Lung microvascular endothelial cell (primary cell): ENCODE measurements at regions not wholly inside any gene's neighbourhood (a gene's known extent, or its start where the extent isn't known, plus 50 kb on each side); places are given as distances from the start of the nearest gene placed in this dataset.

ENCODE experiments used
- DNase-seq, 2 donors: peaks; one replicate each; pipeline versions ENCODE4 v3.0.0 to v3.0.0-alpha.2; 2010; ENCODE audit warnings: low read depth in 2 of 2

DNA sequence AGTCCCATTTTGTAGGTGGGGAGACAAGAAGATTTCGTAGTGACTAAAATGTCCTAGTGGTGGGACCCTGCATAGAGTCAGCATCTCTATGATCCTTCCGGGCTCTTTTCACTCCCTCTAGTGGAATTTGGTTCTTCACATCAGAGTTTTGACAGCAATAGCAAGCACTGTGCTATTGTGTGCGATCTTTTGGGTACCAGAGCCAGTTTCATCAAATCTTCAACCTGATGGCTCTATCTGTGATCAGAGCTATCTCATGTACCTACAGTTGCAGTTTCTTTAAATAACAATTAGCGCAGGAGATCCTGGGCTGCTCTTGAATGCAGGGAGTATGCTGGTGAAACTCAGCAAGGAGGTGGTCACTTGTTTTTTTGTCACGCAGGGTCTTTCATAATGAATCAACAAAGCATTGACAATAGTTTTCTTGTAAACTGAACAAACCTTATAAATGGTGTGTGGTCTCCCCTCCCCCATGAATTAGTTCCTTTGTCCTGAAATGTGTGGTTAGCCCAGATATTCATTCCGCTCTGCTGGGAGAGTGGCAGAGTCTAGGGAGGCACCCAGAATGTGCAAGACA, 257.2 kb upstream of the SOX2 start:
- DNase-seq, result no peak

DNA sequence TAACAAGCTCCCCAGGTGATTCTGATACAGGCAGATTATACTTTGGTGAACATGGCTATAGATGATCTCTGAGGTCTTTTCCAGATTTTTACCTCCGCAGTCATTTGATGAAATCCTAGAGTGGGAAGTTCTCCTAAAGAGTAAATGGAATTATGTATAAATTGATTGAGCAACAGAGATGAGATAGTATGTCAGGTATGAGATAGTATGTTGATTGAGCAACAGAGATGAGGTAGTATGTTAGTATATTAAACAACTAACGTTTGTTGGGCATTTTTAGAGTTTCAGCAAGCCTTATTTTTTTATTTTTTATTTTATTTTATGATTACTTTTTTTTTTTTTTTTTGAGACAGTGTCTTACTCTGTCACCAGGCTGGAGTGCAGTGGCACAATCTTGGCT, 265.0 kb upstream of the SOX2 start:
- no peak for DNase-seq

DNA sequence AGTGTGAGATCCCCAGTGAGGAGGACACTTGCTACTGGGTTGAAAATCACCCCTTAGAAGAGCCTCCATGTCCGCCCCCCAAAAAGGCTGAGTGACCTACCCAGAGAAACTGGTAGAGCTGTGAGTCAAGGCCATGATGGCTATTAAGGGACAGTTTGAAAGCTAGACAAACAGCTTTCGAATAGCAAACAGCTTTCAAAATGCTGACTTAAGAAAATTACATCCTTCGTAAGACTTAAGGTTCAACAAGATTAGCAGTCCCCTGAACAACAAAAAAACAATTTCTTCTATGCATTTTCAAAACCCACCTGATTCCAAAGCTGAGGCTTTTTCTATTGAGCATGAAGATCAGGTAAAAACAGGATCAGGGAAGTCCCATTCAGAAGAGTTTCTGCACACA, 269.7 kb upstream of the SOX2 start:
- DNase-seq, result no peak

DNA sequence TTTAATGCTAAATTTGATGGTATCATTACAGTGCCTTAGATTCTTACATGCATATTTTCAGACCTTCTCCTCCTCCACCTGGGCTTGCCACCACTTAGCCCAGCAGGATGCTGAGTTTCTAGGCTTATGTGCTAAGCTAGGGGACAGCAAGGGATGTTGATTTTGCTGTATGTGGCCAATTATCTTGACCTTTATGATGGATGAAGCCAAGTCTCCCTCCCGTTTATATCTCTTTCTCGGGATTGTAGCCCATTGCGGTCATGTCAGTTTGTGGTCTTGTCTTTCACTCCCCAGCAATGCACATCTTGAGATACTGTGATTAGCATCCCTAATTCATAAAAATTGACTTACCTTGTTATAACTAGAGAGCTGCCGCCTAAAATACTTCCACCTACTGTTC, 278.7 kb upstream of the SOX2 start:
- DNase-seq, result no peak

DNA sequence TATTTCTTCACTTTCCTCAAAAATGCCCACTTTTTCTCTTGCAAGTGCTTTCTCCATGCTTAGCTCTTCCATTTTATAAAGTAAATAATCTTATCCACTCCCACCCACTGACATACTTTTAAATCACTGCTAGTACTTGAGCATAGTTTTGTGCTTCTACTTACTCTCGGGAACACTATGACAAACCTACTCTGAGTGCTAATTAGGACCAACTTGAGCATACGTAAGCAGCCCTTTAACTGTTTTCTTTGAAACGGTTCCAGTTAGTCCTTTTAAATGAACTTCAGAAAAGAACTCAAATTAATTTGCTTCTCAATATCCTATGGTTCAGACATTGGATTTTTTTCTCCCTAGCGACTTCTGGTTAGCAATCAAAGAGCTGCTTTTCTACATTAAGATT, 280.0 kb upstream of the SOX2 start:
- no peak for DNase-seq

DNA sequence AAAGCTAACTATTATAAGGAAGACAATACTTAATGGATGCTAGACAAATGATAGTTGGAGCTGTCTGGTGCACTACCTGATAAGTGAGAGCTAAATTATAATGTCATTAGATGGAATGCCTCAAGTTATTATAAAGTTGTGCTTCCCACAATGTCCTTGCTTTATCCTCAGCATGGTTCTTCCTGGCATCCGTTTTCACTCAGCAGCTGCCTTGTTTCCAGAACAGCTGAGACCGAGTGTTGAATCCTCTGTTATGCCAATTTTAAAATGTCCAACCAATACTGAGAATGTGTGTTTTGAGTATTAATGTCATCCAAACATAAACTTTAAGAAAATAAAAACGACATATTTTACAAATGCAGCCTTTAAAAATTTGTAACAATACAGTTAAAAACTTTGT, 286.7 kb upstream of the SOX2 start:
- no peak for DNase-seq

DNA sequence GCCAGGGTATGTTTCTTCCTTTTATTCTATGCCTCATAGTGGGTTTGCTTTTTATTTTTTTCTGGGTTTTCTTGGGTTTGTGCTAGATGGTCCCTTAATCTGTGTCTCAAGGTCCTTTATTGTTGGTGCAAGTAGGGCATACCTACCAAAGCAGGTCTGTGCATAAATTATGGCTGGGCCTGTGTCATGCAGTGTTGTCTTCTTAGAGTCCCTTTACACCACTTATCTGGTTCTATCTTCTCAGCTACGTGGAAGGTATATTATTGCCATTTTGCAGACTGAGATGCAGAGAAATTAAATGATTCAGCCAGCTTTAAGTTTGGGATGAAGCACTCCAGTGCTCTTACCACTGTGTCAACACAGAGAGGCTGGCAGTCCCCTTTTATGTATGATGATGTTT, 293.5 kb upstream of the SOX2 start:
- no peak for DNase-seq

DNA sequence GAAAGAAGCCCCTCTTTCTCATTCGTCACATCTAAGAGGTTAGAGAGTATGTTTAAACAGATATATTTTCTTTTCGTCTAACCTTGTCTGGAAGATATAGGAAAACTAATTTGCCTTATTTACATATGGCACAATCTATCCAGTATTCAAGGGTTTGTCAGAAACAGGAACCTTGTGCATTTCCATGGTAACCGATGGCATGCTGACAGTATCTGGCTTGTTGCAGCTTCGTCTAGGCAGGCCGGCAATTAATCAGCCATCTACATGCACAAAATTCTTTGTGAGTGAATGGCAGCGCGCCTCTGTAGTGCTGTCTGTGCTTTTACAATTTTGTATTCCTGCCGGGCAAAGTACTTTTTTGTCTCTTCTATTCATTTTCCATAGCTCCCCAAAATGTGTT, 294.0 kb upstream of the SOX2 start:
- DNase-seq, result no peak

DNA sequence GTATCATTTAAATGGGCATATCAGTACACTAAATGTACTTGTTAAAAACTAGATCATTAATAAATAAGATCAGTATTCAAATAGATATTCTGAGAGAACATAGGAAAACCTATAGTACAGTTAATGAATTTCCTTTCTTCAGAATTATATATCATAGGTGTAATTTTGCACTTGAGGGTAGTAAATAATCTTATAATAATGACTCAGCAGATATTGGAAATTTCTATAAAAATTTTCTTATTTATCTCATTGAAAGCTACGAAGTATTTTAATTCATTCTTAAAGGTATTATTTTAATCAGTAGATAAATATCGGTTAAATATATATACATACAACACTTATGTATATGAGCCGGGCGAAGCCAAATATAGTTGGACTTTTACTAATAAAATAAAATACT, 300.9 kb upstream of the SOX2 start:
- no peak for DNase-seq

DNA sequence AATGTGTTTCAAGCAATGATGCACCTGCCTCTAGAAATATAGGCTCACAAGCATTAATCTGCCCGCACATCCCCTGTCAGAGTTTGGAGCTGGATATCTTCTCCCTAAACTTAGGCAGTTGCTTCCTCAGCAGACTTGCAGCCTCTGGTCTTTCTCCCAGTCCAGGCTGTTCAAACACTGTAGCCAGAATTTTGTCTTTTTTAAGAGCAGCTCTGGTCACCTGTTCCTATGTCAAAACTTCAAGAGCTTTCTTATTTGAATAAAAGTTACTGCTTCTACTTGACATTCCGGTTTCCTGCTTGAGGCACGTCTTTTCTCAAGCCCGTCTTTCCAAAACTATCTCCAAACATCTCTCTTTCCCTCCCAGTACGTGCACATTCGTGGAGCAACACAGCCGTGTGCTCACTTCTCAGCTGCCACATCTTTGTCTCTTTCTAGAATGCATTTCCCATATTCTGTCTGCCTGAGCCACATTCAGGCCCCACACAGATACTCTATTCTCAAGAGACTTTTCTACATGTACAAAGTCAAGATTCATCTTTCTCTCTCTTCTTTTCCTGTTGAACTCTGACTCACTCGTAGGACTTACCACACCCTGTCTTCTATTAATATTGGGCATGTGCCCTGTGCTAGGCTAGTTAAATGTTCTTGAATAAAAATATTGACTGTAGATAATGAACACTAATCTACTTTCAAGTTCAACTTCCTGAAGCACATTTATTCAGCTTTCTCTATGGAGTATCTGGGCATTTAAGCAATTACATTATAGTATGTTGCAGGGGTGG, 307.7 kb upstream of the SOX2 start:
- DNase-seq, result no peak

DNA sequence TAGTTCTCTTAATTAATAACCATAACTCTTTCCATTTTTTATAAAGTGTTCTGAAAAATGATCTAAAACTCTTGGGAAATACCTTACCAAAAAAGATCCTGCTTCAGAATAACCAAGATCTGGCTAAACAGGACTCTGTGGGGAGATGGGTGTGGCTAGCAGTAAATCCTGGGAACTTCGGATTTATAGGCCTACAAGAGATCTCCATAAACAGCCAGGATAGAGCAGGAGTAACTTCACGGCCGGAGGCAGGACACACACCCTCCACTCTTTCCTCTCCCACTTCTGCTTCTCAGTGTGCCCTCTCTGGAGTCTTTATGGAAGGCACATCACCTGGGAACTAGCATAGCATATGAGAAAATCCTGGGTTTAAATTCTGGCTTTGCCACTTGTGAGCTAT, 309.4 kb upstream of the SOX2 start:
- DNase-seq, result no peak

DNA sequence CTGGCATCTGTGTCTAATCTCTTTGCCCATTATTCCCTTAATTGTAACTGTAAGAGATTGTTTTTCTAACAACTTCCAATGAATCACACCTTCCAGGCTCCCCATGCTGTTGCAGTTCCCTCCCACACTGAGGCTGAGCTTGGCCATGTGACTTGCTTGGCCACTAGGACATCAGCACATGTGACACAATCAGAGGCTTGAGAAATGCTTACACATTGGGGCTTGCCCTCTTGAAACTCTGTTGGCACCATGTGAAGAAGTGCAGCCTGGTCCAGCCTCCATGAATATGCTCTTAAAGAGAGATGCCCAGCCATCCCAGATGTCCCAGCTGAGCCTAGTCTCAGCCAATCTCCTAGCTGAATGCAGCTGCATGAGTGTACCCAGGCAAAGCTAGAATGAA, 326.8 kb upstream of the SOX2 start:
- no peak for DNase-seq

DNA sequence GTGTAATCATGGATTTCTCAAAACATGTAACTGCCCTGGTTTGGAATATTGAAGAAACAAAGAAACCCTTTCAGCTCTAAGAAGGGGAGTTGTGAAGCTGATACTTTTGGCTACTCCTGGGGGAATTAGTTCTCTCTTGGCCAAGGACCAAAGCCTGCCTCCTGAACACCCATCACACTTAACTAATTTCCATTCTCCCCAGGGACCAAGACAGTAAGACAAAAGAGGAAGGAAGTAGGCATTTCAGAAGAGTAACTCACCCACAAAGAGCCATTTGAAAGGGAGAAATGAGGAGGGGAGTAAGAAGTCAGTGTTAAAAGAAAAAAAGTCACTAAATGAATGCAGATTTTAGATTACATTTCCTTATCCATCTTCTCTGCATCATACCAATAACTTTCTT, 328.0 kb upstream of the SOX2 start:
- no peak for DNase-seq

DNA sequence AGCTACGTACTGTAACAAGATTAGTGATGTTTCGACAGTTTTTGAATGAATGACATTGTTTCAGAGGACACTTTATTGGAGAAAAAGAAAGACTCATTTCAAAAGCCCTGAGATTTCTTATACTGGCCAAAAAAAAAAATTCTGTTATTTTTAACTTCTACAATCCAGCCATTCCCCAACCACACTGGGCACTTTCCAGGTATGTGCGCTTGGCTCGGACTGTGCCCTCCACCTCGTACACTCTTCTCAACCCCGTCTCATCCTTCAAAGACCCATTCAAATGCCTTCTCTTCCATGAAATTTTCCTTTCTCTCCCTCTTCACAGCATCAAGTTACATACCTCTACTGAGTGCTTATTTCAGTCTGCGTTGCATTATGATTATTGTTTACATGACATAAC, 328.5 kb upstream of the SOX2 start:
- DNase-seq, result no peak

DNA sequence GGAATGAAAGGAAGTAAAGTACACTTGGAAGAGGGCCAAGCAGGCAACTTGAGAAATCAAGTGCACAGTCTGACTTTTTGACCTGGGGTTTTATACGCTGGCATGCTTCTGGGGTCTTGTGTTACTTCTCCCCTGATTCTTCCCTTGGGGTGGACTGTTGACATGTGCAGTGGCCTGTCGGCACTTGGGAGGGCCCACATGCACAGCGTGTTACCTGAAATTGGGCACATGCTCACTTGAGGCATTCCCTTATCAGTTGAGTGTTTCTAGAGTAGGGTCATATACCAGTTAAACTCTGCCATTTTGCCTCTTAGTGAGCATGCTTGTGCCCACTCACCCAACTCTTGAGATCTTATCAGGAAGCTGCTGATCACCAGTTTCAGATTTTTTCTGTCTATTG, 329.1 kb upstream of the SOX2 start:
- no peak for DNase-seq

DNA sequence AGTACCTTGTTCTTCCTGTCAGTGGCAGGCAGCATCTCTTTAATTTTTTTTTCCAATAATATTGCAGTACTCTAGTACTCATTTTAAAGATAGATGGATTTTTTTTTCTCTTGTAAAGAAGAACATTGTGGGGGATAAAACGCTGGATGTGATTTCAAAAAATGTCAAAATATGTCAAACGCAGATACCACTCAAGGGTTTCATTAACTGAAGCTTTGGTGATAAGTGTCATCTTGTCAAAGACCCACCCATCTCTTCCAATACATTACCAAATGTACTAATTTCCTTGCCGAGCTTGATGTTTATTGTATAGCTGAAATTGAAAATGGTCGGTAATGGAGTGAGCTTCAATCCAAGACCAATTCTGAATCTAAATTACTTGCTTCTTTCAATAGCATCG, 332.4 kb upstream of the SOX2 start:
- no peak for DNase-seq

DNA sequence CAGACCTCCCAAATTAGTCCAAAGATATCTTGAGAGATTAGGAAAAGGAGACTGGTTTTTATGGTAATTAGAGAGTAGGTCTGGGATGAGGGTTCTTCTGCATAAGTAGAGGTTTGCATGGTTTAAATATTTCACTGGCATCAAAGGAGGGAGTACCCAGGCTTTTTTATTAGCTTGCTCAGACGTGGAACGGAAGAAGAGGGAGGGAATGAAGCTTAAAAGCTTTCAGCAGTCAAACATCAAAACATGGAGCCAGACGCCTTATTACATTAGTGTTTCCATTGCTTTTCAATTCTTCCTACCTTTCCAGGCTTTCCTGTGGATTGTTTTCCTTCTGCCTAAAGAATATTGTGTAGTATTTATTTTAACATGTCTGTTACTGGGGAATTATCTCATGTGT, 342.1 kb upstream of the SOX2 start:
- DNase-seq, result no peak

DNA sequence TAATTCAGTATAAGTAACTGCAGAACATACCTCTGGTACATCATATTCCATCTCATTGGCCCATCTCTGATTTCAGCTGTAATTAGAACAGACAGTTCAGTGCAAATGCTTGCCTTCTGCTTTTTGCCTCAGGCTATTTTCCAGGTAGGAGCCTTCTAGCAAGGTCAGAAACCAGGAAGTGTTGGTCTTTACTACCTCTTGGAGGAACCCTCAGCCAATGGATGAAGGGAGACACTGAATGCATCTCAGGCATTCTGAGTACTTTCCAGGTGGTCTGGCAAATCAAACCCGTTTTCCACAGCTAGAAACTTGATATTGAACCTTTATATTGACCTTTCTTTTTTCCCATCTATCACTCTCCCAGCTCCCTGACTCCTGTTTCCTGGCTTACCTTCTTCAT, 348.5 kb upstream of the SOX2 start:
- no peak for DNase-seq

DNA sequence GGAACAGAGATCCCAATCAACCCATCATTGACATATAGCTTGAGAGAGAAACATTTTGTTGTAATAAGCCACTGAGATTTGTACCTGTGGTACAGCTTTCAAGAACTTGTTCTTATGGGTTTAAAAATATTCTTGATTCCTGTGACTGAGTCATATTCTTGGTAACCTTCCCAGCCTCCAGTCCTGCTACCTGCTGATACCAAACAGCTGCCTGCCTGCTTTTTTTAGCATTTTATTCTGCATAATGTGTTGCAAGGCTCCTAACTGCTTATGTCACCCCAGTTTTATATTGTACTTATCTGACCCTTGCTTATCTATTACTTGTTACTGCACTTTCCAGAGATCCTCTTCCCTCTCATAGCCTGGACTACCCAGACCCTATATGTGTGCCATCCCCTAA, 349.3 kb upstream of the SOX2 start:
- no peak for DNase-seq

DNA sequence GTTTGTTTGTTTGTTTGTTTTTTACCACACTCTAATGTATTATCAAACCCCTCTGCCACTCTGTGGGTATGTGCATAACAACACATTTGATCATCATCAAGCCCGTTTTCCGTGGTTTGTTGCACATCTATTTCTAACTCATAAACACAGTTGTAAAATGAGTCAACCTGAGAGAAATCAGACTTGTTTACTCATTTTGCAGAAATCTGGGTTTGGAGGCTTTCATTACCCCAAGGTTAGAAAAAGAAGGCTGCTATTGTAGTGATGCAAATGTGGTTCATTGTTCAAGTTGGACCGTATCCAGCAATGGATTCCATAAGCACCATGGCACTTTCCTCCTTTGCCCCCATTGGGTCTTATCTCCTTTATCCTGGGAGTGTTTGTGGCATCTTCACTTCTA, 353.2 kb upstream of the SOX2 start:
- no peak for DNase-seq

DNA sequence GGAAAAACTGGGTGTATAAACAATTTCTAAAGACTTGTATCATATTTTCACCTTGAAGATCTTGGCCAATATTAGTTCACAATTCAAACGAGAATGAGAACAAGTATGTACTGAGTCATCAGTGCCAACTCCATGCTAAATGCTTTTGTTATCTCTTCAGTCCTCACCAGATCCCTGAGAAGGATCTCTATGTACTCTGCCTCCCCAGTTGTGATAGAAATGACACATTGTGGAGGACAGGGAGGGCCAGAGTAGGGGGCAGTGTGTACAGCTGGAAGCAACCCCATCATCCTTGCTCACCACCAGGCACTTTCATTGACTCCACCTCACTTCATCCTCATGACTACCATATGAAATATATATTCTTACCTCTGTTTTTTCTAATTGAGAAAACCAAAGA, 353.7 kb upstream of the SOX2 start:
- DNase-seq, result no peak

DNA sequence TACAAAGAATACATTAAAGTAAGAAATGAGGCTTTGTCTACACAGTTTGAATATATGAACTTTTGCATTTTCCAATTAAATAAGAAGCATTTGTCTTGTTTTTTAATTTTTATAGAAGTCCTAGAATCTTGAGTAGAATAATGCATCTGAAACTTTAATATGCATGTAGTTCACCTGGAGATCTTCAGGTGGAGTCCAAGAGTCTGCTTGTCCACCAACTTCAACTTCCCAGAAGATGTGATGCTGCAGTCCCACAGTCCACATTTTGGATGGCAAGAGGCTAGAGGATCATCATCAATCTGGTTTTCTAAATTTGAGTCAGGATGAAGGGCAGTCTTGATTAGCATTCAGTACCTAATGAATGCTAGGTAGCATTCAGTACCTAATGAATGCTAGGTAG, 357.6 kb upstream of the SOX2 start:
- no peak for DNase-seq

DNA sequence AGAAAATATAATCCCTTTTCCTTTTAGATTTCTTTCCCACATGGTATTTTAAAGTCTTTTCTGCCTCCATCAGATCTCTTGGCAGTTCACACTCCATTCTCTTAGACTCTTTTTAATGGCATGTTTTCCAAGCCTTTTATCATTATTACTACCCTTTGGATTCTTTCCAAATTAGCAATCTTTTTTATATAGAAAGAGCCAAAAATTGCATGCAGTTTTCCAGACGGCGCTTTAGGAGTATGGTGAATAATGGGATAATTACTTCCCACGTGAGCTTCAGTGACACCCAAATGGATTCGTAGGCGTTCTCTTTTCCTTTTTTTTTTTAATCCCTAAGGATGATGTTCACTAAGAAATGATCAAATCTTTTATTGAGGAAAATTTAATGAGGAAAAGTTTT, 354.8 kb upstream of the DNAJC19 start:
- no peak for DNase-seq

DNA sequence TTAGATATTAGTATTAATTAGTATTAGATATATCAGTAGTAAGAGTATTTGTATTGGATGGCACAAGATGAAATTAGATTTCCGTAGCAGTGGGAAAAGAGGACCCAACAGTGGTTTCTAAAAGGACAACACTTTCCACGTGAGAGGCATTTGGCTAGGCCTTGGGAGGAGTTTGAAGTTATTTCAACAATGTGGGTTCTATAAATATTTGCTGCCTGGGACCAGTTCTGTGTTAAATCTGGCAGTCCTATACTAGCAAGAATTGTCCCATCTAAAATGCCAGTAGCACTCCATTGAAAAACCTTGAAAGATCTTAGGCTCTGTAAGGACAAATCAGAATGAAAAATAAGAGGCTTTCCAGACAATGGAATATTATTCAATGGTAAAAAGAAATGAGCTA, 347.1 kb upstream of the DNAJC19 start:
- DNase-seq, result no peak
